PC-3 (cell line): ENCODE measurements at regions not wholly inside any gene's neighbourhood (a gene's known extent, or its start where the extent isn't known, plus 50 kb on each side); places are given as distances from the start of the nearest gene placed in this dataset.

Source experiments
- ATAC-seq: fragments of 200-7000 bp; cut with Tn5 transposase; 2 replicates; pipeline ENCODE4 v1.9.1; 2020; ENCODE audit warnings: mild to moderate bottlenecking, moderate library complexity
- BruUV-seq: library from RNA; stranded (reverse); fragments of 400-500 nt; replicated peaks from 2 replicates; lab custom pipeline; 2021; lab: Mats Ljungman, UMichigan
- CTCF ChIA-PET: fragments of 300-600 bp; sonication (Branson Sonifier 250); formaldehyde crosslinking; loops from one replicate; lab custom pipeline; 2022; ENCODE audit warnings: antibody characterized with exemption; lab: Charles Lee
- POLR2A ChIA-PET: fragments of 300-600 bp; sonication (Branson Sonifier 250); formaldehyde crosslinking; loops from one replicate; lab custom pipeline; 2022; ENCODE audit warnings: antibody characterized with exemption; ENCODE audit not compliant: unreplicated experiment; lab: Charles Lee
- DNase-seq: peaks from one replicate; pipeline ENCODE4 v3.0.0-alpha.2; 2015
- H2AFZ ChIP-seq: fragments of 300-600 bp; sonication (generic); 2 replicates; pipeline ENCODE4 v1.6.0; 2016; ENCODE audit warnings: antibody characterized with exemption, low read length
- H3F3A ChIP-seq: fragments of 300-600 bp; sonication (generic); one replicate; pipeline ENCODE4 v1.6.0; 2017; ENCODE audit warnings: antibody characterized with exemption, low read length, control low read depth, mild to moderate bottlenecking; ENCODE audit not compliant: unreplicated experiment
- H3K27ac ChIP-seq: fragments of 300-600 bp; sonication (generic); 2 replicates; pipeline ENCODE4 v1.5.1; 2016; ENCODE audit warnings: mild to moderate bottlenecking, low read length
- H3K27me3 ChIP-seq: fragments of 300-600 bp; sonication (generic); 2 replicates; pipeline ENCODE4 v1.6.1; 2016; ENCODE audit warnings: low read length, mixed read lengths
- H3K36me3 ChIP-seq: fragments of 300-600 bp; sonication (generic); 2 replicates; pipeline ENCODE4 v1.6.1; 2016; ENCODE audit warnings: low read depth, mixed run types, low read length, mixed read lengths
- H3K4me1 ChIP-seq: fragments of 300-600 bp; sonication (generic); 2 replicates; pipeline ENCODE4 v1.5.1; 2016; ENCODE audit warnings: low read length; ENCODE audit not compliant: insufficient read depth
- H3K4me2 ChIP-seq: fragments of 300-600 bp; sonication (generic); 2 replicates; pipeline ENCODE4 v1.6.0; 2016; ENCODE audit warnings: low read length
- H3K4me3 ChIP-seq: fragments of 300-600 bp; sonication (generic); 2 replicates; pipeline ENCODE4 v1.5.1; 2016; ENCODE audit warnings: mild to moderate bottlenecking, low read length, mixed read lengths
- H3K79me2 ChIP-seq: fragments of 300-600 bp; sonication (generic); 2 replicates; pipeline ENCODE4 v1.6.1; 2017; ENCODE audit warnings: low read length, mixed read lengths
- H3K9ac ChIP-seq: fragments of 300-600 bp; sonication (generic); 2 replicates; pipeline ENCODE4 v1.6.0; 2016; ENCODE audit warnings: mild to moderate bottlenecking, low read length
- H3K9me2 ChIP-seq: fragments of 300-600 bp; sonication (generic); replicated peaks from 2 replicates; pipeline ENCODE4 v1.6.1; 2016; ENCODE audit warnings: mixed run types, low read length, mixed read lengths
- H3K9me3 ChIP-seq: fragments of 300-600 bp; sonication (generic); 2 replicates; pipeline ENCODE4 v1.6.1; 2016; ENCODE audit warnings: low read length, mixed read lengths
- H4K20me1 ChIP-seq: fragments of 300-600 bp; sonication (generic); 2 replicates; pipeline ENCODE4 v1.6.1; 2016; ENCODE audit warnings: low read length, mixed read lengths
- CTCF ChIP-seq: fragments of 300-600 bp; sonication (generic); conservative IDR thresholded peaks from 2 replicates; pipeline ENCODE4 v1.5.1; 2017; ENCODE audit warnings: antibody characterized with exemption, low read depth, mild to moderate bottlenecking, low read length
- EZH2 ChIP-seq: fragments of 300-600 bp; sonication (generic); IDR thresholded peaks from one replicate; pipeline ENCODE4 v1.6.1; 2017; ENCODE audit warnings: antibody characterized with exemption, mild to moderate bottlenecking, low read length; ENCODE audit not compliant: unreplicated experiment
- EZH2phosphoT487 ChIP-seq: fragments of 300-600 bp; sonication (generic); IDR thresholded peaks from 2 replicates; pipeline ENCODE4 v1.6.1; 2018; ENCODE audit warnings: mild to moderate bottlenecking, antibody characterized with exemption, low read length, borderline replicate concordance
- intact Hi-C: fragments of 100-400 bp; cut with micrococcal nuclease; formaldehyde crosslinking; loops from 2 replicates; pipeline ENCODE4 v1.9.0; 2023

GRCh38 chr10:44235363-44235762, 149.5 kb downstream of the CXCL12 start:
- TF ChIP-seq EZH2phosphoT487 (no peak), EZH2 (no peak), CTCF (no peak)
- H3K9ac ChIP-seq: no peak overlapping the region
- no peaks in the 10 kb centered on the region for H3K36me3 ChIP-seq
- ATAC-seq (no peak), DNase-seq (no peak)
- POLR2A ChIA-PET: no interaction called here
- no peaks in the 10 kb centered on the region for H3K9me2 ChIP-seq
- H2AFZ ChIP-seq: no peak overlapping the region
- H3K4me2 ChIP-seq: no peak overlapping the region
- intact Hi-C loops: no loop called here
- CTCF ChIA-PET: no interaction called here
- H3K79me2 ChIP-seq: no peaks in the 10 kb centered on the region
- H3F3A ChIP-seq: no peaks in the 10 kb centered on the region
- no TSS peak for BruUV-seq
- H3K27ac ChIP-seq: no peak overlapping the region
- no peaks in the 10 kb centered on the region for H3K9me3 ChIP-seq
- no peaks in the 10 kb centered on the region for H3K4me1 ChIP-seq
- H3K4me3 ChIP-seq: no peak overlapping the region
- H3K27me3 ChIP-seq: no peaks in the 10 kb centered on the region
- H4K20me1 ChIP-seq: no peaks in the 10 kb centered on the region

GRCh38 chr10:44234483-44234875, 150.4 kb downstream of the CXCL12 start:
- CTCF ChIA-PET: no interaction called here
- POLR2A ChIA-PET: no interaction called here
- Histone ChIP-seq H3K4me1 (no peaks in the 10 kb centered on the region), H3K27me3 (no peaks in the 10 kb centered on the region), H3K9ac (no peak overlapping the region), H3K36me3 (no peaks in the 10 kb centered on the region), H3K9me3 (no peaks in the 10 kb centered on the region), H3K27ac (no peak overlapping the region), H2AFZ (no peak overlapping the region), H3K9me2 (no peaks in the 10 kb centered on the region), H3K4me2 (no peak overlapping the region), H4K20me1 (no peaks in the 10 kb centered on the region), H3K79me2 (no peaks in the 10 kb centered on the region), H3K4me3 (no peak overlapping the region), H3F3A (no peaks in the 10 kb centered on the region)
- no peak for TF ChIP-seq EZH2phosphoT487
- TF ChIP-seq CTCF: no peak
- TF ChIP-seq EZH2: no peak
- intact Hi-C loops: no loop called here
- no TSS peak for BruUV-seq
- DNase-seq (no peak), ATAC-seq (no peak)

GRCh38 chr10:44233561-44234482, 151.1 kb downstream of the CXCL12 start:
- Histone ChIP-seq H3K27ac (no peak overlapping the region), H4K20me1 (no peaks in the 10 kb centered on the region), H3K4me3 (no peak overlapping the region), H3K9me3 (no peaks in the 10 kb centered on the region), H3K79me2 (no peaks in the 10 kb centered on the region), H3K27me3 (no peaks in the 10 kb centered on the region), H3K4me2 (no peak overlapping the region), H3F3A (no peaks in the 10 kb centered on the region), H3K9ac (no peak overlapping the region), H2AFZ (no peak overlapping the region), H3K9me2 (no peaks in the 10 kb centered on the region), H3K4me1 (no peaks in the 10 kb centered on the region), H3K36me3 (no peaks in the 10 kb centered on the region)
- intact Hi-C loops: no loop called here
- ATAC-seq (no peak), DNase-seq (no peak)
- TF ChIP-seq CTCF (no peak), EZH2phosphoT487 (no peak), EZH2 (no peak)
- no TSS peak for BruUV-seq
- CTCF ChIA-PET: no interaction called here
- POLR2A ChIA-PET: no interaction called here
